Astrocyte (in vitro differentiated cells and primary cell): ENCODE measurements at regions not wholly inside any gene's neighbourhood (a gene's known extent, or its start where the extent isn't known, plus 50 kb on each side); places are given as distances from the start of the nearest gene placed in this dataset.
A peak's percentile ranks its signal among the peaks of the same experiment; 100 is the strongest.

Experiments used
- DNase-seq: peaks from one replicate; pipeline ENCODE4 v3.0.0-alpha.2; 2010; ENCODE audit warnings: low read depth
- FAIRE-seq: peaks from 2 replicates; lab custom pipeline; 2011; peaks lifted over from hg19 to GRCh38; lab: Jason Lieb, UNC
- H2AFZ ChIP-seq: 2 replicates; pipeline ENCODE4 v1.6.0; 2012; ENCODE audit warnings: low read depth, low read length, inconsistent platforms
- H3K27ac ChIP-seq: 2 replicates; pipeline ENCODE4 v1.5.1; 2011; ENCODE audit warnings: low read depth, low read length, inconsistent platforms
- H3K27me3 ChIP-seq: 2 replicates; pipeline ENCODE4 v1.6.0; 2011; ENCODE audit warnings: low read length, inconsistent platforms; ENCODE audit not compliant: insufficient read depth
- H3K36me3 ChIP-seq: 2 replicates; pipeline ENCODE4 v1.5.1; 2011; ENCODE audit warnings: low read length, inconsistent platforms; ENCODE audit not compliant: insufficient read depth
- H3K4me1 ChIP-seq: 2 replicates; pipeline ENCODE4 v1.5.1; 2011; ENCODE audit warnings: low read length, inconsistent platforms; ENCODE audit not compliant: insufficient read depth
- H3K4me2 ChIP-seq: 2 replicates; pipeline ENCODE4 v1.6.0; 2012; ENCODE audit warnings: low read length, inconsistent platforms
- H3K4me3 ChIP-seq: 2 replicates; pipeline ENCODE4 v1.5.1; 2011; ENCODE audit warnings: low read depth, mild to moderate bottlenecking, low read length, inconsistent platforms; ENCODE audit not compliant: insufficient read depth
- H3K79me2 ChIP-seq: 2 replicates; pipeline ENCODE4 v1.6.0; 2012; ENCODE audit warnings: mild to moderate bottlenecking, low read length, inconsistent platforms; ENCODE audit not compliant: insufficient read depth
- H3K9ac ChIP-seq: 2 replicates; pipeline ENCODE4 v1.6.0; 2012; ENCODE audit warnings: mild to moderate bottlenecking, low read length, inconsistent platforms
- H3K9me3 ChIP-seq: 2 replicates; pipeline ENCODE4 v1.5.1; 2012; ENCODE audit warnings: low read depth, mild to moderate bottlenecking, low read length, inconsistent platforms; ENCODE audit not compliant: insufficient read depth
- H4K20me1 ChIP-seq: 2 replicates; pipeline ENCODE4 v1.6.0; 2012; ENCODE audit warnings: low read length, inconsistent platforms; ENCODE audit not compliant: insufficient read depth
- H3K27ac Mint-ChIP-seq: one replicate; pipeline ENCODE4 v1.8.0; 2021; ENCODE audit warnings: mild to moderate bottlenecking, mixed read lengths; ENCODE audit not compliant: unreplicated experiment
- H3K27me3 Mint-ChIP-seq: one replicate; pipeline ENCODE4 v1.8.0; 2021; ENCODE audit warnings: low read depth, mixed read lengths; ENCODE audit not compliant: unreplicated experiment
- H3K36me3 Mint-ChIP-seq: one replicate; pipeline ENCODE4 v1.8.0; 2021; ENCODE audit warnings: low read depth, mixed read lengths; ENCODE audit not compliant: unreplicated experiment
- H3K4me1 Mint-ChIP-seq: one replicate; pipeline ENCODE4 v1.8.0; 2021; ENCODE audit warnings: low read depth, mixed read lengths; ENCODE audit not compliant: unreplicated experiment
- H3K4me3 Mint-ChIP-seq: one replicate; pipeline ENCODE4 v1.8.0; 2021; ENCODE audit warnings: mild to moderate bottlenecking, moderate library complexity, mixed read lengths; ENCODE audit not compliant: unreplicated experiment
- H3K9me3 Mint-ChIP-seq: one replicate; pipeline ENCODE4 v1.8.0; 2021; ENCODE audit warnings: mild to moderate bottlenecking, mixed read lengths; ENCODE audit not compliant: unreplicated experiment
- EZH2 ChIP-seq: IDR thresholded peaks from 2 replicates; pipeline ENCODE4 v1.6.1; 2012; ENCODE audit warnings: mild to moderate bottlenecking, low read length, inconsistent platforms; ENCODE audit not compliant: insufficient read depth
- TF ChIP-seq, protein P1 (sequence below): IDR thresholded peaks from 2 replicates; pipeline ENCODE4 v1.5.1; 2011; ENCODE audit warnings: low read depth, mild to moderate bottlenecking, inconsistent platforms, low read length, moderate library complexity; ENCODE audit not compliant: insufficient read depth

DNA sequence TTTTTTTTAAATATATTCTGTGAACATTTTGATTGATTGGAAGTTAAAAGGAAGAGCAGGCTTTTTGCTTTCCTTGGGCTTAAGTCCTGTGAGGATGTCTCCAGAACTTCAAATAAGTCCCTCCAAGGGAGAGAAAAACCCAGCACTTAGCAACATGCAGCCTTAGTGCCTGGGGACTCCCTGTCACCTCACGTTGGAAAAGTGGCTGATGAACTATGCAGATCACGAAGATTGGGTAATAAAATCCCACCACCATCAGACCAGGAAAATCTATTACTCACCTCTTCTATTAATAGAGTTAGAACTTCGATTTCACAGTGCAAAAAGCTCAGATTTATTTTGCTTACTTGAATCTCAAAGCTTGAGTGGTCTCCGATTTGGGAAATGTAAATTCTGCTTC lies 507.0 kb downstream of the MAT2B start:
- Histone ChIP-seq H3K9me3 (no peaks in the 10 kb centered on the region), H4K20me1 (no peaks in the 10 kb centered on the region), H3K79me2 (no peaks in the 10 kb centered on the region), H3K4me2 (no peak overlapping the region), H3K36me3 (no peaks in the 10 kb centered on the region), H3K4me3 (no peak overlapping the region), H3K27me3 (no peaks in the 10 kb centered on the region), H2AFZ (no peak overlapping the region), H3K27ac (no peak overlapping the region), H3K4me1 (no peaks in the 10 kb centered on the region), H3K9ac (no peak overlapping the region)
- TF ChIP-seq, protein P1, sequence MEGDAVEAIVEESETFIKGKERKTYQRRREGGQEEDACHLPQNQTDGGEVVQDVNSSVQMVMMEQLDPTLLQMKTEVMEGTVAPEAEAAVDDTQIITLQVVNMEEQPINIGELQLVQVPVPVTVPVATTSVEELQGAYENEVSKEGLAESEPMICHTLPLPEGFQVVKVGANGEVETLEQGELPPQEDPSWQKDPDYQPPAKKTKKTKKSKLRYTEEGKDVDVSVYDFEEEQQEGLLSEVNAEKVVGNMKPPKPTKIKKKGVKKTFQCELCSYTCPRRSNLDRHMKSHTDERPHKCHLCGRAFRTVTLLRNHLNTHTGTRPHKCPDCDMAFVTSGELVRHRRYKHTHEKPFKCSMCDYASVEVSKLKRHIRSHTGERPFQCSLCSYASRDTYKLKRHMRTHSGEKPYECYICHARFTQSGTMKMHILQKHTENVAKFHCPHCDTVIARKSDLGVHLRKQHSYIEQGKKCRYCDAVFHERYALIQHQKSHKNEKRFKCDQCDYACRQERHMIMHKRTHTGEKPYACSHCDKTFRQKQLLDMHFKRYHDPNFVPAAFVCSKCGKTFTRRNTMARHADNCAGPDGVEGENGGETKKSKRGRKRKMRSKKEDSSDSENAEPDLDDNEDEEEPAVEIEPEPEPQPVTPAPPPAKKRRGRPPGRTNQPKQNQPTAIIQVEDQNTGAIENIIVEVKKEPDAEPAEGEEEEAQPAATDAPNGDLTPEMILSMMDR: no peak
- no peak for TF ChIP-seq EZH2
- Mint-ChIP-seq H3K9me3 (no peaks in the 10 kb centered on the region), H3K4me1 (no peaks in the 10 kb centered on the region), H3K27ac (no peak overlapping the region), H3K4me3 (no peak overlapping the region), H3K36me3 (no peaks in the 10 kb centered on the region), H3K27me3 (peaks cover 2% of the 10 kb centered on the region)
- DNase-seq (peak; percentile 10), FAIRE-seq (no peak)

DNA sequence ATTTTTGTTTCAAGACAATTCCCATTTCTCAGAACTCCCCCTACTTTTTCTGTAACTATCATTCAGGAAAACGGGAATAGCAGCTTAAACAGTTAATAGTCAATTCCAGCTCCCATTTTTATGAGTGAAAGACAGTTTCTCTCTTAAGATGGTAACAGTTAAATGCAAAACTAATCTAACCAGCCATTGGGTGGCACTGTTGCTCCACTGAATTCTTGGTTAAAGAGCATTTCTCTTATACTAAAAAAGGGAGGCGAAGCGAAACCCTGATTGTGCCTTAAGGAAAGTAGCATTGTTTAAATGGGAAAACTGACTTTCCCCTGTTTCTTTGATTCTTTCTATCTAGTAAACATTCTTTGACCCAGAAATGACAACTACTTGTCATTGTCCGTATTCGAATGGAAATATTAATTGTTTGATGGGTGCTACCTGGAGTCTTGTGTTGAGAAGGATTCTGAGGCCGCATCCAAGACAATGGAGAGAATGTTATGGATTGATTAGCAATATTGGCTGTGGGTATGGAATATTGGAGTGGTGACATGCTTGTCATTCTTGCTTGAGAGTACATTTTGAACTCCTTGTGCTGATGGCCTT lies 507.8 kb downstream of the MAT2B start:
- Mint-ChIP-seq H3K4me1 (no peaks in the 10 kb centered on the region), H3K9me3 (no peaks in the 10 kb centered on the region), H3K4me3 (no peak overlapping the region), H3K36me3 (no peaks in the 10 kb centered on the region), H3K27ac (no peak overlapping the region), H3K27me3 (peaks cover 2% of the 10 kb centered on the region)
- Histone ChIP-seq H3K27ac (no peak overlapping the region), H3K27me3 (no peaks in the 10 kb centered on the region), H3K4me2 (no peak overlapping the region), H3K4me3 (no peak overlapping the region), H4K20me1 (no peaks in the 10 kb centered on the region), H3K4me1 (no peaks in the 10 kb centered on the region), H3K36me3 (no peaks in the 10 kb centered on the region), H2AFZ (no peak overlapping the region), H3K9me3 (no peaks in the 10 kb centered on the region), H3K9ac (no peak overlapping the region), H3K79me2 (no peaks in the 10 kb centered on the region)
- TF ChIP-seq EZH2: no peak
- TF ChIP-seq, protein P1: peak; percentile 81
- DNase-seq (peak; percentile 52), FAIRE-seq (peak; percentile 68)

DNA sequence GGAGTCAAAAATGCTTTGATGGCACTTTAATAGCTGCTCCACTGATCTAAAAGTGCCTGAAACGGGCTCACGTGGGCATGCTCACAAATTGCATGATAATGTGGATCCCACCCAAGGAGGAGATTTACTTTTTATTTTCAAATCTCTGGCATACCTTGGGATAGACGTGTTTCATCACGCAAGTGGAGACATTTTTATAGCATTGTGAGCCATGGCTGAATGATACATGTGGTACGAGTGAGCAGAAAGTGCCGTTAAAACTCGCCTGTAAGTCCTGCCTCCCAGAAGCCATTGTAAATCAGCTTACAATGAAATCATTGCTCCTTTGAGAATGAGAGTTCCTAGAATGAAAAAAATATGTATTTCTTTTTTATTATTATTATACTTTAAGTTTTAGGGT lies 514.7 kb downstream of the MAT2B start:
- H3K27ac Mint-ChIP-seq: no peak overlapping the region
- H3K4me1 ChIP-seq: no peaks in the 10 kb centered on the region
- H3K4me3 Mint-ChIP-seq: no peak overlapping the region
- FAIRE-seq: no peak
- H3K4me2 ChIP-seq: no peak overlapping the region
- H2AFZ ChIP-seq: no peak overlapping the region
- no peaks in the 10 kb centered on the region for H4K20me1 ChIP-seq
- no peak for DNase-seq
- H3K79me2 ChIP-seq: no peaks in the 10 kb centered on the region
- H3K27ac ChIP-seq: no peak overlapping the region
- H3K27me3 ChIP-seq: no peaks in the 10 kb centered on the region
- no peaks in the 10 kb centered on the region for H3K4me1 Mint-ChIP-seq
- H3K27me3 Mint-ChIP-seq: no peaks in the 10 kb centered on the region
- no peak for TF ChIP-seq EZH2
- TF ChIP-seq, protein P1: no peak
- no peak overlapping the region for H3K9ac ChIP-seq
- H3K9me3 ChIP-seq: no peaks in the 10 kb centered on the region
- H3K36me3 ChIP-seq: no peaks in the 10 kb centered on the region
- no peaks in the 10 kb centered on the region for H3K9me3 Mint-ChIP-seq
- H3K36me3 Mint-ChIP-seq: no peaks in the 10 kb centered on the region
- H3K4me3 ChIP-seq: no peak overlapping the region
